ENCODE measurements at regions not wholly inside any gene's neighbourhood (a gene's known extent, or its start where the extent isn't known, plus 50 kb on each side); places are given as distances from the start of the nearest gene placed in this dataset.
"Not testable (repeated sequence)": the region's sequence is repeated elsewhere in the genome, so short reads cannot be mapped to it uniquely, and the experiment has no call there.

DNA sequence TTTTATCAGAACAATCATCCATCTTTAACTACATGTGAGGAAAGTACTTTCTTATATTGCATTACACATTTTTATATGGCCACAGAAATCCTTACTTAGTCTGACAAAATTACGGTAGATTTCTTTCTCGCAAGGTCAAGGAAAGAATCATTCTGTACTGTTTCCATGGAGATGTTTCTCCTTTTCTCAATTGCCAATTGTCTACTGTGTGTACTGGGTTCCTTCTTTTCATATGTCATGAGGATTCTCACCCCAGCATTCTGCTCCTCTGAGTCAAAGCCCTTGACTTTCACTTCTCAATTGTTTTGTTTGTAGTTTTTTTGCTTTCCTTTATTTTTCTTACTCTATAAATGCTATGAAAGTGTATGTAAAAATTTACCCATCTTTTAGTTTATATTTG lies 99.3 kb upstream of the AGAP9 start:
- DNase-seq (ENCODE audit: low read depth), result not testable (repeated sequence)

DNA sequence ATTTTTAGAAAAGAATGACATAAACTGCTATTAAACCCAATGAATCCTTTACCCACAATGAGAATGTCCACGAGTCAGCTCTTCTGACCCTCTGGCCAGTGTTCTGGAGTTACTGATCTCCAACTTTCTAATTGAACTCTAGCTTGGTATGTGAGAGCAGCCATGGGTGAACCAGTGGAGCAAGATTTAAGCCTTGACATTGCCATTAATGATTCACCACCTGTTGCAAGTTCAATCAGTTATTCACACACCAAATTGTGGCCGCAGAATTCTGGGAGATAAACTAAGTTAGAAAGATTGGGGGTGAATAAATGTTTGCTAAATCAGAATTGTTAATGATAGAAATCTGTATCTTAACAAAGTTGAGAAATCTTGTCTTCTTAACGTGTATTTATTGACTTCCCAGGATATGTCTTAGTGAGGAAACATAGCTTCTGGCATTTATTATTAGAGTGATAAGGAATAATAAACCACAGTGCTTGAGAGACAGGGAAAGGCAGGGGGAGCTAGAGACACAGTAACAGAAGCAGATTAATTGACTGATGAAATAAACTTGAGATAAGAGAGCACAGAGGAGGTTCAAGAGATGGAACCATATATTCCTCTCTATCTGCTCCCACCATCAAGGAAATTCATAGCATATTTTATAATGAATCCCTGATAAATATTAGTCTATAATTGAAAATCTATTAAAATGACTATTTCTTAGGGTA lies 96.0 kb upstream of the AGAP9 start:
- not testable (repeated sequence) for DNase-seq (ENCODE audit: low read depth)

DNA sequence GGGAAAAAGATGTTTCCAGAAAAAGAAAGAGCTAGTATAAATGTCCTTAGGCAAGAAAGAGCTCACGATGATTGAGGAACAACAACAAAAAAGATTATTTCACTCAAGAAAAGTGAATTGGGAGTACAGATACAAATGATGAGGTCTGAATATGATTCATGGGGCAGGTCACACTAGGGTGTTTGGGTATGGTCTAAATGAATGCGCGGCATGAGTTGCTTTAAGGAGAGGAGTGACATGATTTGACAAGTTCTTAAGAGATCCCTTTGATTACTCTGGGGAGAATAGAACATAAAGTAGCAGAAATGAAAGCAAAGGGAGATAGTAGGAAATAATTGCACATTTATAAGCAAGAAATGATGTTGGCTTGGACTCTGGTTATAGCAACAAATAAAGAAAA lies 85.9 kb upstream of the AGAP9 start:
- not testable (repeated sequence) for DNase-seq (ENCODE audit: low read depth)

DNA sequence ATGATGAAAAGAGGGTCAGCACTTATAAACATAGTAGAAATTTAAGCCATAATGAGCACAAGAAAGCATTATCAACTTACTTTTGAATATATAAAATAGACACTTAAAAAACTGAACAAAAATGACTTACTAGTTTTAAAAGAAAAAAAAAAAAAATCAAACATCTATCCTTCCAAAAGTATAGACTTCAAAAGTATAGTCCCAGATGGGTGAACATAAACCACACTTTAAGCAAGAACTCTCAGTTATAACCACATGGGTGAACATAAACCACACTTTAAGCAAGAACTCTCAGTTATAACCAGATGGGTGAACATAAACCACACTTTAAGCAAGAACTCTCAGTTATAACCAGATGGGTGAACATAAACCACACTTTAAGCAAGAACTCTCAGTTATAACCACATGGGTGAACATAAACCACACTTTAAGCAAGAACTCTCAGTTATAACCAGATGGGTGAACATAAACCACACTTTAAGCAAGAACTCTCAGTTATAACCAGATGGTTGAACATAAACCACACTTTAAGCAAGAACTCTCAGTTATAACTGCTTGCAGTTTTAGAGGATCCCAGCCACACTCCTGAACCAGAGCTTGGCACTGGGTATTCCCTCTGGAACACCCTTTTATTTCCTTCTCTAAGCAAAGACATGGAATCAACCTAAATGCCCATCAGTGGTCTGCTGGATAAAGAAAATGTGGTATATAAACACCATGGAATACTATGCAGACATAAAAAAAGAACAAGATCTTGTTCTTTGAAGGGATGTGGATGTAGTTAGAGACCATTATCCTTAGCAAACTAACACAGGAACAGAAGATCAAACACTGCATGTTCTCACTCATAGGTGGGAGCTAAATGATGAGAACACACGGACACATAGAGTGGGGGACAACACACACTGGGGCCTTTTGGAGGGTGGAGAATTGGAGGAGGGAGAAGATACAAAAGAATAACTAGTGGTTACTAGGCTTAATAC lies 82.6 kb upstream of the AGAP9 start:
- not testable (repeated sequence) for DNase-seq (ENCODE audit: low read depth)

DNA sequence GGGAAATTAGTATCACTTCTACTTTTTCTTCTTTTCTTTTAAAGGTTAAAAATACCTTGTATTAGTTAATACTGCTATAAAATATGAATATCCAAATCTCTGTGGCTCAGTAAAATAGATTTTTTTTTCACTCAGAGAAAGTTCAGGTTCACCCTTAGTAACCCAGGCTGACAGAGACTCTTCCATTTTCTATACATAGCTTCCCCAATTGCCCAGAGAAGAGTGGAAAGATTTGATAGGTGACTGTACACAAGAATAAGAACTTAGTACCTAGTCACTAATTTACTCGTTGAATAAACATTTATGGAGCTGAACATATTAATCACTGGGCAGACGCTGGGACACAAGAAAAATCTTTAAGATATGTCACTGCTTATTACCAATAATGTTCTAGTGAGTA lies 77.2 kb upstream of the AGAP9 start:
- not testable (repeated sequence) for DNase-seq (ENCODE audit: low read depth)

DNA sequence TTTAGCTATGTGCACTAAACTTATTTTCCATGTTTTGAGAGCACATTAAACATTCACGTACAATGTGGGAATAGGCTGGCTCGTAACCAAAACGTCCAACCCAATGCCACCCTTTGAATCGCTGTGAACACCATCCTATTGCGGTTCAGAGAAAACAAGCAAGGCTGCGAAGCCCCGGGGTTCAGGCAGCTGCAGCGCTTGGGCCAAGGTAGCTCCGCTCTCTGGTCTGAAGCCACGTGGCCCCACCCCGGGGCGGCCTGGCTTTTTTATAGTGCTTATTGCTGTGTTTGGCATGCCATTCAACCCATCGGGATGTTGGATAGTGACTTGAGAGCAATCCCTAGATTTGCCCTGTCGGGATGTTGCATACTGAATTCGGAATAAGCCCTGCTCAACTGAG lies 76.7 kb upstream of the AGAP9 start:
- not testable (repeated sequence) for DNase-seq (ENCODE audit: low read depth)

DNA sequence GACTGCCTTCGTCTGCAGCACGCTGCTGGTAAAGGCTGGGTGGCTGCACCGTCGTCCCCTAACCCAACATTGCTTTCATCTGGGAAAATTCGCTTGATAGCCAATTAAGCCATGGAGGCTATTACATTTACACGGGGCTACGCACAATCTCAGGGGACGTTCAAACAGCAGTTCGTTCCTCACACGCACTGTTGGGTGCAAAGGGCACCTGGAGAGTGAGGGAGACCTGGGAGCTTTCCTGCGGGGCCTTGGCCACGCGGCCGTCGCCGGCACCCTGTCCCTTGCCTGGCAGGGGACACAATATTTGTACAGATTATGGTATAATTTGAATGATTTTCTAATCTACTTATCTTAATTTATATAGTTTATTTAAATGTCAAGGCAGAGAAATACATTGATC lies 76.2 kb upstream of the AGAP9 start:
- DNase-seq (ENCODE audit: low read depth), result not testable (repeated sequence)

DNA sequence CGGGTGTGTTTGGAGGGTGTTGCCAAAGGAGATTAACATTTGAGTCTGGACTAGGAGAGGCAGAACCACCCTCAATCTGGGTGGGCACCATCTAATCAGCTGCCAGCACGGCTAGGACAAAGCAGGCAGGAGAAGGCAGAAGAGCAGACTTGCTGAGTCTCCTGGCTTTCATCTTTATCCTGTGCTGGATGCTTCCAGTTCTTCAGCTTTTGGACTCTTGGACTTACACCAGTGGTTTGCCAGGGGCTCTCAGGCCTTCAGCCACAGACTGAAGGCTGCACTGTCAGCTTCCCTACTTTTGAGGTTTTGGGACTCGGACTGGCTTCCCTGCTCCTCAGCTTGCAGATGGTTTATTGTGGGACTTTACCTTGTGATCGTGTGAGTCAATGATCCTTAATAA lies 70.4 kb upstream of the AGAP9 start:
- DNase-seq (ENCODE audit: low read depth), result not testable (repeated sequence)

DNA sequence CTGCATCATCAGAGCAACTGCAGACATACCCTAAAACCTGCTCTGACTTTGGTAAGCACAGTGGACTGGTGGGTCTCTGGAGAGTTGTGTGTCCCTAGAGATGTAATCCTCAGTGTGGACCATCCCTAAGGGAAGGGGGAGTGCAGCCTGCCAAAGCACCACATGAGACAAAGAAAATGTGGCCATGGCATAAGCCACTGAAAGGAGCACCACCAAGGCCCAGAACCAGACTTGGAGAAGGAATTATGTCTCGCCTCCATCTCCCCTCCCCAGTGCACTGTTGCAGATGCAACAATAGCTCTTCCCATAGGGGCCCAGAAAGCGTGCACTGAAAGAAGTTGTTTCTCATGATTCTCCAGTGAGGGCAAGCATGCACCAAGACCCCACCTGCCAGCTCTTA lies 69.7 kb upstream of the AGAP9 start:
- not testable (repeated sequence) for DNase-seq (ENCODE audit: low read depth)

DNA sequence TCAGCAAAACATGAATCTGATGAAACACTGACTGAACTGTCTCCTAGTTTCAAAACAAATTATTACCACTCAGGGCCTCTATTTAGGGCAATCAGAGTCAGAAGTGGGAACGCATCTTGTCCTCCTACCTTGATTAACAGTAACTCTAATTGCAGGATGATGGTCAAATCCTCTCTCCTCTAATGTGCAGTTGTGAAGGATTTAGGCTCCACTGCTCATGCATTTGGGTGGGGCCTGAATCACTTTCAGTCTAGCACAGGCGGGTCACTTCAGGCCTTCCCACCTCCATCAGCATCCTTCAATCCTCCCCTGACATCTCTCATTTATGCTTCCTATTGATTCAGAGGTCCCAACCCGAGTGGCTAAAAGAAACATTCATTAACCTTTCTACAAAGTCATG lies 67.5 kb upstream of the AGAP9 start:
- not testable (repeated sequence) for DNase-seq (ENCODE audit: low read depth)

DNA sequence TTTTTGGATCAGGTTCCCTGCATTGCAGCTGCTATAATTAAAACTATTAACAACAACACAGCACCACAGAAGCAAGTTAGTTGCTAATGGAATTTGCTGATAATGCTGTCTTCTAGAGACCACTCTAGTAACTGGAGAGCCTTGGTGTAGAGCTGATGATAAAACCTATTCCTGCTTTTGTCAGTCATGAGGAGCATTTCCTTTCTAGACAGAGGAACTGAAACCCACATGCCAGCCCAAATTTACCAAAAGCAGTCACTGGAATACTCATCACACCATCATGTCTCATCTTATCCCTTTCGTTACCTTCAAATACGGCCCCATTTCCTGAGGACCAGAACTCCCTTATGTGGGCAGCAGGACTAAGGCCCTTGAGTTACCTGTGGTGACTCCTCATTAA lies 67.1 kb upstream of the AGAP9 start:
- DNase-seq (ENCODE audit: low read depth), result not testable (repeated sequence)

DNA sequence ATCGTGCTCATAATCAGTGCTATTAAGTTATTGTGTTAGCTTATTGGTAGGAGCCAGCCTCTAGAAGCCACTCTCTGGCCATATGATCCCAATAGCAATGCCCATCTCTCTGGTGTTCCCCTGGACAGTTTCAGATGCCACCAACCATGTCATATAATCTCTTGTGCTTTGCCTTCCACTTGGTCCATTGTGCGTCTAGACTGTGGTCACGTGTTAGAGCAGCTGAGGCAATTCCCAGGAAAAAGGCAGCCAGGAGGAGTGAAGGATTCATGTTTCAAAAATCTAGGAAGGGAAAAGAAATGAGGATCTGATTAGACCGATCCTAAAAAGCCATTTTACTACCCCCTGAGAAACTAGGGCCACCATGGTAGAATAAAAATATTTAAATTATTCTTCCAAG lies 58.6 kb upstream of the AGAP9 start:
- not testable (repeated sequence) for DNase-seq (ENCODE audit: low read depth)

DNA sequence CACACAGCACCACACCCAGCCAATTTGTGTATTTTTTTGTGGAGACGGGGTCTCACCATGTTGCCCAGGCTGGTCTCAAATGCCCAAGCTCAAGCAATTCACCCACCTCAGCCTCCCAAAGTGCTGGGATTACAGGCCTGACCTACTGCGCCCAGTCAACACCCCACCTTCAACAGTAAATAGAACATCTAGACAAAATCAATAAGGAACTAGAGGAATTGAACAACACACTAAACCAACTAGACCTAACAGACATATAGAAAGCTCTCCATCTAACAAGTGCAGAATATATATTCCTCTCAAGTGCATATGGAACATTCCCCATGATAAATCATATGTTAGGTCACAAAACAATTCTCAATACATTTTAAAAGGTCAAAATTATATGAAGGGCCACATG lies 56.6 kb upstream of the AGAP9 start:
- DNase-seq (ENCODE audit: low read depth), result not testable (repeated sequence)

DNA sequence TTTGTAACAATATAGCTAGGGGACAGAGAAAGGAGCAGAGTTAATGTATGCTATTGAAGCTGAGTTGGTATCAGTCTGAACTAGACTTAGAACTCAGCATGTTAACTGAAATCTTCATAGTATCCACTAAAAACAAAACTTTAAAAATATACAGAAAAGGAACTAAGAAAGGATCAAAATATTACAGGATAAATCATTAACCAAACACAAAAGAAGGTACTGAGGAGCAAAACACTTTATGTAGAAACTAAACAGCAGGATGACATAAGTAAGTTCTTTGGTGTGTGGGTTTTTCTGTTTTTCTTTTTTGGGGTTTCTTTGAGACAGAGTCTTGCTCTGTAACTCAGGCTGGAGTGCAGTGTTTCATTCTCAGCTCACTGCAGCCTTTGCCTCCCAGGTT lies 55.1 kb upstream of the AGAP9 start:
- not testable (repeated sequence) for DNase-seq (ENCODE audit: low read depth)
